Occipital lobe (tissue), 1 donor: ENCODE measurements at regions not wholly inside any gene's neighbourhood (a gene's known extent, or its start where the extent isn't known, plus 50 kb on each side); places are given as distances from the start of the nearest gene placed in this dataset.

Experiments used
- DNase-seq: peaks from one replicate; lab custom pipeline; 2025; lab: John Stamatoyannopoulos, UW

GRCh38 chr13:76750126-76750525 lies 136.1 kb downstream of the KCTD12 start:
- no peak for DNase-seq

GRCh38 chr13:76745261-76746200 lies 140.7 kb downstream of the KCTD12 start:
- no peak for DNase-seq

- no peak for DNase-seq
Observed at GRCh38 chr13:76741624-76742023, 144.6 kb downstream of the KCTD12 start.

GRCh38 chr13:76741046-76741445 lies 145.2 kb downstream of the KCTD12 start:
- no peak for DNase-seq

GRCh38 chr13:76738616-76739015 lies 147.6 kb downstream of the KCTD12 start:
- DNase-seq, result no peak

GRCh38 chr13:76737526-76737925 lies 148.7 kb downstream of the KCTD12 start:
- DNase-seq, result no peak

GRCh38 chr13:76735641-76736040 lies 150.6 kb downstream of the KCTD12 start:
- DNase-seq, result no peak

- no peak for DNase-seq
Observed at GRCh38 chr13:76733671-76734070, 152.5 kb downstream of the KCTD12 start.

GRCh38 chr13:76732367-76732766 lies 153.8 kb downstream of the KCTD12 start:
- DNase-seq, result no peak

GRCh38 chr13:76730220-76730619 lies 156.0 kb downstream of the KCTD12 start:
- DNase-seq, result no peak

GRCh38 chr13:76729691-76730090 lies 156.5 kb downstream of the KCTD12 start:
- DNase-seq, result no peak

GRCh38 chr13:76725896-76726295 lies 160.3 kb downstream of the KCTD12 start:
- no peak for DNase-seq

GRCh38 chr13:76725211-76725610 lies 161.0 kb downstream of the KCTD12 start:
- DNase-seq, result no peak

- DNase-seq, result no peak
Observed at GRCh38 chr13:76724421-76724820, 161.8 kb downstream of the KCTD12 start.

GRCh38 chr13:76723551-76724232 lies 162.5 kb downstream of the KCTD12 start:
- DNase-seq, result no peak

- DNase-seq, result no peak
Observed at GRCh38 chr13:76722782-76723181, 163.4 kb downstream of the KCTD12 start.

- DNase-seq, result no peak
Observed at GRCh38 chr13:76720821-76721220, 165.4 kb downstream of the KCTD12 start.

GRCh38 chr13:76720416-76720815 lies 165.8 kb downstream of the KCTD12 start:
- DNase-seq, result no peak

- no peak for DNase-seq
Observed at GRCh38 chr13:76719955-76720354, 166.2 kb downstream of the KCTD12 start.

- no peak for DNase-seq
Observed at GRCh38 chr13:76717092-76717491, 169.1 kb downstream of the KCTD12 start.

- no peak for DNase-seq
Observed at GRCh38 chr13:76715621-76716020, 170.6 kb downstream of the KCTD12 start.

- no peak for DNase-seq
Observed at GRCh38 chr13:76715075-76715474, 171.1 kb downstream of the KCTD12 start.

GRCh38 chr13:76713280-76713679 lies 172.9 kb downstream of the KCTD12 start:
- no peak for DNase-seq
